H4 (cell line): ENCODE measurements at regions not wholly inside any gene's neighbourhood (a gene's known extent, or its start where the extent isn't known, plus 50 kb on each side); places are given as distances from the start of the nearest gene placed in this dataset.

Source experiments
- DNase-seq: peaks from one replicate; pipeline ENCODE4 v3.0.0-alpha.2; 2015; ENCODE audit warnings: low spot score

GRCh38 chr4:163582703-163583102 is 88.2 kb downstream of the TMA16 start:
- no peak for DNase-seq

GRCh38 chr4:163587867-163588266 is 93.4 kb downstream of the TMA16 start:
- DNase-seq: no peak

- no peak for DNase-seq
Observed at GRCh38 chr4:163588532-163588931, 94.0 kb downstream of the TMA16 start.

GRCh38 chr4:163590103-163590502 is 95.6 kb downstream of the TMA16 start:
- no peak for DNase-seq

DNA sequence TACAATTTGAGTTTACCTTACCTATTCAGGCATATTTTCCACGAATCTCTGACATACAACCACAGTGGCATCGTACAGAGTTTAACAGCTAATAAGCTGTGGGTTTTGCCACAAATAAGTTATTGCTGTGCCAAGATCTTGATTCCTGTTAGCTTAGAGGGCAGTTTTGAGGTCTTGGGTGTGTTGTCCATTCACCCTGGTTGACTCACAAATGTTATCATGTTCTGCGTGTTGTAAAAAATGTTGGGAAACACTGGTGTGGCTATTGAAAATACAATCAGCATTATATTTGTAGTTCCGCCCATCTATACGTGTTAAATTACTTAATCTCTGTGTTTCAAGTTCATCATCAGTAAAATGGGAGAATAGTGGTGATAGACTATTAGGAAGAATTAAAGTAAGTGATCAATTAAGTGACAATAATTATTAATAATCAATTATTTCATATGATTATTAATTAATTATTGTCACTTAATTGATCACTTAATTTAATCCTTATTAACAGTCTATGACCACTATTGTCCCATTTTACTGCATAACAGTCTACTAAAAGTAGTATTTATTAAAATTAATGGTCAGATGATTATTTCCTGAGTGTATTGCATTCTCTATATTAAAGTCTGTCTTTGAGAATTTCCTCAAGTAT is 96.3 kb downstream of the TMA16 start:
- DNase-seq: no peak

DNA sequence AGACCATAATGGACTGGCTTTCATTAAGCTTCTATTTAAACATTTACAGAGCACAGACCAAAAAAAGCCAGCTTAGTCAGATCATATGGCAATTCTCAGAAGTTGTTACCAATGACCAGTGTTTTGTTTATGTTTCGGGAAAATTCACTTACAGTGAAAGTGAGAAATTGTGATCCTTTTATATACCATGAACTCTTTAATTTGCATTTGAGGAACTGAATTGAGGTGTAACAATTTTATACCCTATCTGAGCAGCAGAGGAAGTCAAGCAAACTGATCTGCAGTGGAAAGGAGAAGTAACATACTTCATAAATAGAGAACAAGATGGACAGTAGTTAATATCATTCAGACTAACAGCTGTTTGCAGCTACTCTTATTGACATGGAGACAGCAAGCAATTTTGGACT is 97.1 kb downstream of the TMA16 start:
- DNase-seq: no peak

- no peak for DNase-seq
Observed at GRCh38 chr4:163592212-163592611, 97.7 kb downstream of the TMA16 start.

DNA sequence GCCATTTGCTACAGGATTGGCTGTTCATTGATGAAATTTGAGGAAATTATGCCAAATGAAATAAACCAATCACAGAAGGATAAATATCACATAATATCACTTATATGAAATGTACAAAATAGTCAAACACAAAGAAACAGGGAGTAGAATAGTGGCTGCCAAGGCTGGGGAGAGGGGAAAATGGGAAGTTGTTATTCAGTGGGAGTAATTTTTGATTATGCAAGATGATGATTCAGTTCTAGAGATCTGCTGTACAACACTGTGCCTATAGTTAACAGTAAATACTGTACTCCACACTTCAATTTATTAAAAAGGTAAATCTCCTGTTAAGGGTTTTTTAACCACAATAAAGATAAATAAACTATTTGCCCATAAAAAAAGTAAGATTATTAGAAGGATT is 101.1 kb downstream of the TMA16 start:
- DNase-seq: no peak

DNA sequence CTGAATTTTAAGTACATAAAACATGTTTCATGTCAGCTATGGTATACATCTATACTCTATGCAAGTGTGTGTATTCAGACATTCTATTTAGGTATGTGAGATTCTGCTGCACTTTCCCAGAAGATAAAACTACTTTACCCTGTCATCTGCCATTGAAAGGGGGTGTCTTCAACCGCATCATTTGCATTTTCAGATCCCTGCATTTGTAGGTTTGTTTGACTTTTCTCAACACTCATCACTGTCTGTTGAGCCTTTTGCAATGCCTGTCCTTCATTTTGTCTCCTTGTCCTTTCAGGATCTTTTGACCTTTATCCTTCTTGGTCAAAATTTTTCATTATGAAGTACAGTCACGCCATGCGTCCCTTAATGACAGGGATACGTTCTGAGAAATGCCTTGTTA is 103.5 kb downstream of the TMA16 start:
- DNase-seq: no peak

DNA sequence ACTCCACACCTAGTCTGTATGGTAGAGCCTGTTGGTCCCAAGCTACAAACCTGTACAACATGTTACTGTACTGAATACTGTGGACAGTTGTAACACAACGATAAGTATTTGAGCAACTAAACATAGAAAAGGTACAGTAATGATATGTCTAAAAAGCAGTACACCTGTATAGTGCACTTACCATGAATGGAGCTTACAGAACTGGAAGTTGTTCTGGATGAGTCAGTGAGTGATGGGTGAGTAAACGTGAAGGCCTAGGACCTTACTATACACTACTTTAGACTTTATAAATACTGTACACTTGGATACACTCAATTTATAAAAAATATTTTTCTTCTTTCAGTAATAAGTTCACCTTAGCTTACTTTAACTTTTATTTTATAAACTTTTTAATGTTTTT is 104.0 kb downstream of the TMA16 start:
- DNase-seq: no peak

- no peak for DNase-seq
Observed at GRCh38 chr4:163600727-163601126, 106.2 kb downstream of the TMA16 start.

GRCh38 chr4:163603257-163603656 is 108.8 kb downstream of the TMA16 start:
- DNase-seq: no peak

DNA sequence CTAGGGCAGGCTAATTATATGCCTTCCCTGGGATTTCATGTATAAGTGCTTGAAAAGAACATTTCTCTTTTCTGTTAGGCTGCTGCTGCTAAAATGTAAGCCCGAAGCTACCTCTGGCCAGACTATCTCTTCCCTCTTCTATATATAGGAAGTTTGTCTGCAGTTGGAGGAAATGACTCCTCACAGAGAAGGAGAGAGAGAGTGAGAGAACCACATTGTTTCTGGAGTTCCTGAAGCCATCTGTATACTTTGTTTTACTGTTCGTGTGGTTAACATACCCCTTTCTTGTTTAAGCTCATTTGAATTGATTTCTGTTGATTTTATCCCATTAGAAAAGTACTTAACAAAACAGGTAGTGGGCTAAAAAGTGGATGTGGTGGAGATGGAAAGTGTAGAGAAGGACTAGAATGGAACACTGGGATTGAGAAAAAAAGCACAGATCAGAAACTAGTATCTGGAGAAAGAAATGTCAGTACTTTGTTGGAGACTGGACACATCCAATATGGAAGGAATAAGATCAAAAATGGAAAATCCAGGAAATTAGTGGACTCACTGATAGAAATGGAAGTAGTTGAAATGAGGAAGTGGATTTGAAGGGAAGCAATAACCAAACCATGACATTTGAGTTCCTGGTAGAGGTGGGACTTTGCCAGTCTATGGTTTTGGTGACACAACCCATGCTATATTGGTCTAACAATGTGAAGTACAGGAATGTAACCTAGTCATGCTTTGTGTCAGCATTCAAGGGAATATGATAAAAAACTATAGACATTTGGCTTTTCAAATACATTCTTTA is 112.6 kb downstream of the TMA16 start:
- DNase-seq: no peak

GRCh38 chr4:163609019-163609418 is 114.5 kb downstream of the TMA16 start:
- DNase-seq: no peak

DNA sequence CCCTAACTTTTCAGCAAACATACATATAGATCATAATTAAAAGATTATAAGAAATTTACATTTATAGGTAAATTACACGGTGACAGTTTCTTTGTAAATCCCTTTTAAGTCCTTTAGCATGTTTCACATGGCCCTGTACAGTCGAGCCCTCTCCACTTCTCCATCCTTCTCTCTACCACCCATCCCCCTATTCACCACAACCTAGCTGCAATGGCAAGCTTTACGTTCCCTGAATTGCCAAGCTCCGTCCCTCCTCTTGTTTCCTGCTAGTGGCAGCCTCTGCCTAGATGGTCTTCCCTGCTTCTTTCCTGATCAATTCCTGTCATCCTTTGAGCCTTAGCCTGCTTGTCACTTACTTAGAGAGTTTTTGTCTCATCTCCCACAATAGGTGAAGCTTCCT is 116.2 kb downstream of the TMA16 start:
- DNase-seq: no peak

DNA sequence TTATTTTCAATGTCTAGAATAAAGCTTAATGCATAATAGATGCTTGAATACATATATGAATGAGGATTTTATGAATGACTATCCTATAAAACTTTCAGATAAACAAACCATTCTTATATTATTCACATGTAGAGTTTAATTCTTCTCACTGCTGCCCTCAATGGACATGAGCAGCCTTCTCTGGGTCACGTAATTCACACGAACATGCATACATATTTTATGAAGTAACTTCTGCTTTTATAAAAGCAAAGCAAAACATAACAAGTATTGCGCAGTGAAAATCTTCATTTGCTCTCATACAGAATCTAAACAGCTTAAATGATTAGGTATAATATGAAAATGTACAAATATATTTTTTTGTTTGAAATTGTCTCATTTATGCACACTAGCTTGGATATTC is 116.7 kb downstream of the TMA16 start:
- no peak for DNase-seq

DNA sequence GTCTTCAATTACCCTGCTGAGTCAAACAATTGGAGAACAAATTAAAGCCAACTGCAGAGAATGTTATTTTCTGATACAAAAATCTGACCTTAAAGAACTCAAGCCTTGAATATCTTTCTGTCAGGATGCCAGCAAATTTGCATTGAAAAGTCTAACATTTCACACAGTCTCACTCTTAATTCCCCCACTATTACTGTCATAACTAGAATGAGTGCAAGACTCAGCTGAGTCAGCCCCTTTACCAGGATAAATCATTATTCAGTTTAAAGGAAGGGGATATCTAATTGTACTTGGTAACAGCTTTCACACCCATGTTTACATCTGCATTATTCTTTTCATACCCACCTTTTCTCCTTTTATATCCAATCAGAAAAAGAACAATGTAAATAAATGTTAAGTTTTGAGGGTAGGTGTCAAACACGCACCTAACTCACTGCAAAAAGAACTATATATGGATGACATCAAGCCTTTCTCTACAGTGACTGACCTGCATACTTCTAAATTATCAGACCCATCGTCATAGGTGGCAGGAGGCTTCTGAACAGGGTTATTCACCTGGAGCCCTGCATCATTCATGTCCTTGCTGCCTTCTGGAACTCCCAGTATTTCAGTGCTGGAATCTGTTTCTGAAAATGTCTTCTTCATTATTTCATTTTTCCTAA is 117.4 kb downstream of the TMA16 start:
- DNase-seq: no peak

- no peak for DNase-seq
Observed at GRCh38 chr4:163612762-163613161, 118.3 kb downstream of the TMA16 start.

- DNase-seq: no peak
Observed at GRCh38 chr4:163613383-163613782, 118.9 kb downstream of the TMA16 start.

GRCh38 chr4:163614866-163615265 is 120.4 kb downstream of the TMA16 start:
- no peak for DNase-seq

DNA sequence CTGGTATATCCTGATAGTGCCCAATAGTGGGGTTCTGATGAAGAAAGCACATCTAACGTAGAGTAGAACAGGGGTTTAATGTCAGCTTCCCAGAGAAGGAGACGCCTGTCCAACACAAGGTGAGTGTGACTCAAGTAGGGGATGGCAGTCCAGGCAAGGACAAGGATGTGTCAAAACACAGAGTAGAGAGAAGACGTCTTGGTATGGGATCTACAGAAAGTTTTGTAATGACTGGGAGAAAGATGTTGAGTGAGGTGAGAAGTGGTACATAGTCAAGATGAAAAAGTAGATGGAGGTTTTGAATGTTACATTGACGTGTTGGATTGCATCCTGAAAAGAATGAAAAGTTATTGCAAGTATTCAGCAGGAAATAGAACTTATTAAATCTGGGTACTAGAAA is 124.4 kb downstream of the TMA16 start:
- DNase-seq: no peak

- no peak for DNase-seq
Observed at GRCh38 chr4:163620738-163621137, 126.2 kb downstream of the TMA16 start.

DNA sequence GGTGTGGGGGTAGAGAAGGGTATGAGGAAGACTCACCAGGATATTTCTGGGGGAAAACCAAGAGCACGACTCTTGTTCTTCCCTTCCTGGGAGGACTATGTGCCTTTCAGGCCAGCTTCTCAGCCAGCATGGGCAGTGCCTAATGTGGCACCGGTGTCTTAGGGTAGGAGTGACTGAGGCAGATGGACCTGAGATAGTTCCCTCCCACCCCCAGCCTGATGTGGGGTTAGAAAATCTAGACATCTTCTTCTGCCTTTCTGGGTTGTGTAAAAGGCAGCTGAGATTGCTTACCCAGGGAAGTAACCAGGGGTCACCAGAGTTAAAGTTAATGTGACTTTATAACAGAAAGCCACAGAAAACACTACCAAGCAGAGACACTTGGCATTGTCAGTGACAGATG is 127.3 kb downstream of the TMA16 start:
- no peak for DNase-seq
